Upper lobe of left lung (tissue), 6 donors: ENCODE measurements at regions not wholly inside any gene's neighbourhood (a gene's known extent, or its start where the extent isn't known, plus 50 kb on each side); places are given as distances from the start of the nearest gene placed in this dataset.

ENCODE experiments used
- ATAC-seq, 2 donors: fragments of 200-7000 bp; cut with Tn5 transposase; one replicate each; pipeline ENCODE4 v1.9.1; 2022; ENCODE audit warnings: mild to moderate bottlenecking in 2 of 2, moderate library complexity in 2 of 2; ENCODE audit not compliant: low FRiP score in 2 of 2
- DNase-seq, 2 donors: peaks; one replicate each; pipeline ENCODE4 v3.0.0-alpha.2; 2019 to 2020
- H3K27ac ChIP-seq, 4 donors: fragments of 200-600 bp; sonication (generic); one replicate each; pipeline ENCODE4 v1.5.1; 2016 to 2019
- H3K27me3 ChIP-seq, 4 donors: fragments of 200-600 bp; sonication (generic); one replicate each; pipeline ENCODE4 v1.5.1; 2017 to 2019
- H3K36me3 ChIP-seq, 4 donors: fragments of 200-600 bp; sonication (generic); one replicate each; pipeline ENCODE4 v1.5.1; 2016 to 2019
- H3K4me1 ChIP-seq, 4 donors: fragments of 200-600 bp; sonication (generic); one replicate each; pipeline ENCODE4 v1.5.1; 2018 to 2019
- H3K4me3 ChIP-seq, 4 donors: fragments of 200-600 bp; sonication (generic); one replicate each; pipeline ENCODE4 v1.5.1; 2017 to 2019; ENCODE audit warnings: mild to moderate bottlenecking in 2 of 4, moderate library complexity in 1 of 4
- H3K9me3 ChIP-seq, 4 donors: fragments of 200-600 bp; sonication (generic); one replicate each; pipeline ENCODE4 v1.5.1; 2018 to 2019
- EP300 ChIP-seq, 4 donors: sonication (generic); formaldehyde crosslinking; IDR thresholded peaks; one replicate each; pipeline ENCODE4 v1.5.1; 2017; ENCODE audit warnings: antibody characterized with exemption in 4 of 4, control low read depth in 2 of 4
- POLR2A ChIP-seq, 4 donors: fragments of 450-650 bp; IDR thresholded peaks; one replicate each; pipeline ENCODE4 v1.5.1; 2016 to 2017; ENCODE audit warnings: antibody characterized with exemption in 4 of 4, mild to moderate bottlenecking in 2 of 4
- POLR2AphosphoS5 ChIP-seq, 2 donors: sonication (generic); formaldehyde crosslinking; IDR thresholded peaks; one replicate each; pipeline ENCODE4 v1.5.1; 2017; ENCODE audit warnings: antibody characterized with exemption in 2 of 2
- WGBS, 2 donors: methylation state at CpG; one replicate each; pipeline ENCODE4 v1.1.5; 2017 to 2018; 5-methylcytosine and 5-hydroxymethylcytosine counted together
- TF ChIP-seq, protein P1 (sequence below), 6 experiments: fragments of 450-650 bp in 4 of 6; fragments of 200-600 bp in 2 of 6; sonication (generic) in 2 of 6; IDR thresholded peaks; one replicate each; pipeline ENCODE4 v1.5.1; 2016 to 2019; ENCODE audit warnings: antibody characterized with exemption in 6 of 6
- donor health status: DM: no; HTN: no; CAD: no; lungs with moderate emphysema.
- donor health status: DM: no; HTN: yes; CAD: no; lungs with severe emphysema.

DNA sequence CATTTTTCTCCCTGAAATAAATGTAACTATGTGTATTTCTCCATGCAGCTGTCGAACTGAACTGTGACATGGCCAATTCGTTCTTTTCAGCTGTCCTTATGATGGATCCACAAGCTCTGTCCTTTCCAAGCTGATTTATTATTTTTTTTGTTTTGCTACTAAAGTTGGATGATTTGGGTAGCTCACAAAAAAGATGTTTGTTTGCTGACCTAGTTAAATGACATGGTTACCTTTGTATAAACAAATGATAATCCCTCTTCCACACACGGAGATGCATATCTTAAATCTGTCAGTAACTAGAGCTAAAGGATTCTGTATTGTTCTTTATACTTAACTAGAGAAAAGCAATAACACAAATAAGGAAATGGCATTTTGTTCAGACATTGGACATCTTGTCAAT lies 884.3 kb upstream of the PCDH20 start:
- H3K27me3 ChIP-seq: no peaks in the 10 kb centered on the region
- no peak overlapping the region for H3K27ac ChIP-seq
- H3K9me3 ChIP-seq: no peaks in the 10 kb centered on the region
- H3K4me1 ChIP-seq: no peaks in the 10 kb centered on the region
- DNase-seq (no peak), ATAC-seq (no peak)
- H3K4me3 ChIP-seq: no peak overlapping the region
- H3K36me3 ChIP-seq: no peaks in the 10 kb centered on the region
- 41 to 56% methylated on average over 3 of the region's 3 CpGs for WGBS, 2 donors
- no peak for TF ChIP-seq POLR2AphosphoS5 (IDR thresholded peaks at IDR 0.05)
- TF ChIP-seq, protein P1, sequence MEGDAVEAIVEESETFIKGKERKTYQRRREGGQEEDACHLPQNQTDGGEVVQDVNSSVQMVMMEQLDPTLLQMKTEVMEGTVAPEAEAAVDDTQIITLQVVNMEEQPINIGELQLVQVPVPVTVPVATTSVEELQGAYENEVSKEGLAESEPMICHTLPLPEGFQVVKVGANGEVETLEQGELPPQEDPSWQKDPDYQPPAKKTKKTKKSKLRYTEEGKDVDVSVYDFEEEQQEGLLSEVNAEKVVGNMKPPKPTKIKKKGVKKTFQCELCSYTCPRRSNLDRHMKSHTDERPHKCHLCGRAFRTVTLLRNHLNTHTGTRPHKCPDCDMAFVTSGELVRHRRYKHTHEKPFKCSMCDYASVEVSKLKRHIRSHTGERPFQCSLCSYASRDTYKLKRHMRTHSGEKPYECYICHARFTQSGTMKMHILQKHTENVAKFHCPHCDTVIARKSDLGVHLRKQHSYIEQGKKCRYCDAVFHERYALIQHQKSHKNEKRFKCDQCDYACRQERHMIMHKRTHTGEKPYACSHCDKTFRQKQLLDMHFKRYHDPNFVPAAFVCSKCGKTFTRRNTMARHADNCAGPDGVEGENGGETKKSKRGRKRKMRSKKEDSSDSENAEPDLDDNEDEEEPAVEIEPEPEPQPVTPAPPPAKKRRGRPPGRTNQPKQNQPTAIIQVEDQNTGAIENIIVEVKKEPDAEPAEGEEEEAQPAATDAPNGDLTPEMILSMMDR (IDR thresholded peaks at IDR 0.05): no peak
- no peak for TF ChIP-seq EP300 (IDR thresholded peaks at IDR 0.05)
- TF ChIP-seq POLR2A (IDR thresholded peaks at IDR 0.05): no peak

DNA sequence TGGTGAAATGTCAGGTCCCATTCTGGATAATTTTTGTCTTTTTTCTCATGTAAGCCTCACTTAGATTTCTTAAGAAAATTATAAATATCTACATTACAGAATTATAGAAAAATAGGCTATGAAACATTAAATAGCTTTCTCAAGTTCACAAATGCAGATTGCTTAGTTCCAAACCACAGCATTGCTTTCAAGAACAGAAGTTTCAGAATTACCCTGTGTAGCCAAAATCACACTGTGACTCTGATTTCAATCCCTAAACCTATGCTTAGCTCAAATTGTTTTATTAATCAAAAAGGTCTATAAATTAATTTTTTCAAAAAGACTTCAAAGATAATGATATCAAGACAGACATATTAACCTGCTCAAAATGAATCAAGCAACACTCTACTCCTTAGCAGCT lies 881.2 kb upstream of the PCDH20 start:
- ATAC-seq (no peak), DNase-seq (no peak)
- no peaks in the 10 kb centered on the region for H3K9me3 ChIP-seq
- no peak for TF ChIP-seq EP300 (IDR thresholded peaks at IDR 0.05)
- TF ChIP-seq, protein P1 (IDR thresholded peaks at IDR 0.05): no peak
- TF ChIP-seq POLR2A (IDR thresholded peaks at IDR 0.05): no peak
- no peak for TF ChIP-seq POLR2AphosphoS5 (IDR thresholded peaks at IDR 0.05)
- no peaks in the 10 kb centered on the region for H3K4me1 ChIP-seq
- H3K27me3 ChIP-seq: no peaks in the 10 kb centered on the region
- H3K27ac ChIP-seq: no peak overlapping the region
- H3K36me3 ChIP-seq: no peaks in the 10 kb centered on the region
- no peak overlapping the region for H3K4me3 ChIP-seq

DNA sequence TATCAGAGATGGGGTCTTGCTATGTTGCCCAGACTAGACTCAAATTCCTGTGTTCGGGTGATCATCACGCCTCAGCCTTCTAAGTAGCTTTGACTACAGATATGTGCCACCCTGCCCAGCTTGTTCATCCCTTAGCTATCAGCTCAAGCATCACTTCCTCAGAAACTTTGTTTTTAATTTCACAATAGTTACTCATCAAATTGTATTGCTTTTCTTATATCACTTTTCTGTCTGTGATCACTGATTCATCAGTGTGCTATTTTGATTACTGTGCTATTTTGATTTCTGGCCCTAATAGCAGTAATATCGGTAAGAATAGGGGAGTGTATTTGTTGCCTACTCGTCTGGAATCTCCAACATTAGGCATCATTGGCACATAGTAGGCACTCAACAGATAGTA lies 878.6 kb upstream of the PCDH20 start:
- Histone ChIP-seq H3K9me3 (no peaks in the 10 kb centered on the region), H3K4me1 (no peaks in the 10 kb centered on the region), H3K4me3 (no peak overlapping the region), H3K27me3 (no peaks in the 10 kb centered on the region), H3K27ac (no peak overlapping the region), H3K36me3 (no peaks in the 10 kb centered on the region)
- WGBS, 2 donors: 69 to 80% methylated on average over 4 of the region's 4 CpGs
- ATAC-seq: no peak
- TF ChIP-seq POLR2AphosphoS5 (IDR thresholded peaks at IDR 0.05) (no peak), POLR2A (IDR thresholded peaks at IDR 0.05) (no peak), EP300 (IDR thresholded peaks at IDR 0.05) (no peak)
- TF ChIP-seq, protein P1 (IDR thresholded peaks at IDR 0.05): no peak
- DNase-seq: no peak

DNA sequence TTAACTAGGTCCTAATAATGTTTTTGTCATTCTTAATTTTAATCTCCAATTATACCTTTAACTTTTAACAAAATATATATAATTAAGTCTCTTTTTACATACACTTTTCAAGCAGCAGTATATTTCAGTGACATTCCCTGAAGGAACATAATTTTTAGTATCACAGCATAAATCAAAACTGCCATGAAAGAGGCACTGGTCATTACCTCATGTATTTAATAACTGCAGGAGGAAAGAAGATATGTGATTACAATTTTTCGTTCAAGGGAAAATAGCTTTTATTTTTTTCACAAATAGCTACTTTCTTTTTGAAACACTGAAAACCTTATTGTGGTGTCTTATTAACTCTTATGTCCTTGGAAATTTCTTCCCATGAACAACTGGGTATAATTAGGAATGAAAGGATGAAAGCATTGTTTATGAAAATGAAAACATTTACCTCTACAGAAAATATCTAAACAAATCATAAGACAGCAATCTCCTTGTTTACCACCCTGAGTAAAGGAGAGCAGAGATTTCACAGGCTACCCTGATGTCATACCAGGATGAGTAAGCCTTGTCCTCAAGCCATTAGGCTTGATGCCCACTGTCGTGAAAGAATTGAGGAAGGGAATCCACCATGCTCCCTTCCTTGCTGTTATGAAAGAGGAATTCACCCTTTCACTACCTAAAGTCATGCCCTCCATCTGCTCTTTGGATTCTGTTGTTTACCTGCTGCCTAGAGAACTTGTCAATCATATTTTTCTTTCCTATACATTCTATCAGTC lies 877.2 kb upstream of the PCDH20 start:
- ATAC-seq: no peak
- no peak overlapping the region for H3K27ac ChIP-seq
- 59 to 63% methylated on average over 2 of the region's 2 CpGs for WGBS, 2 donors
- H3K4me3 ChIP-seq: no peak overlapping the region
- no peak for DNase-seq
- TF ChIP-seq, protein P1 (IDR thresholded peaks at IDR 0.05): no peak
- TF ChIP-seq POLR2A (IDR thresholded peaks at IDR 0.05) (no peak), EP300 (IDR thresholded peaks at IDR 0.05) (no peak), POLR2AphosphoS5 (IDR thresholded peaks at IDR 0.05) (no peak)
- H3K36me3 ChIP-seq: no peaks in the 10 kb centered on the region
- H3K27me3 ChIP-seq: no peaks in the 10 kb centered on the region
- no peaks in the 10 kb centered on the region for H3K4me1 ChIP-seq
- no peaks in the 10 kb centered on the region for H3K9me3 ChIP-seq

DNA sequence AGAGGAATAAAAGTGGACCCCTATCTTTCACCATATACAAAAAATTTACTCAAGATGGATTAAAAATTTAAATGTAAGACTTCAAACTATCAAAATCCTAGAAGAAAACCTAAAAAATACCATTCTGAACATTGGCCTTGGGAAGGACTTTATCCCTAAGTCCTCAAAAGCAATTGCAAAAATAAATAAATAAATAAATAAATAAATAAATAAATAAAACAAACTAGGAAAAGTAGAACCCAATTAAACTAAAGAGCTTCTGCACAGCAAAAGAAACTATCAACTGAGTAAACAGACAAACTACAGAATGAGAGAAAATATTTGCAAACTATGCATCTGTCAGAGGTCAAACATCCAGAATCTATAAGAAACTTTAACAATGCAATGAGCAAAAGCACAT lies 874.9 kb upstream of the PCDH20 start:
- Histone ChIP-seq H3K36me3 (no peaks in the 10 kb centered on the region), H3K4me3 (no peak overlapping the region), H3K9me3 (no peaks in the 10 kb centered on the region), H3K27ac (no peak overlapping the region), H3K4me1 (no peaks in the 10 kb centered on the region), H3K27me3 (no peaks in the 10 kb centered on the region)
- no peak for DNase-seq
- no peak for TF ChIP-seq EP300 (IDR thresholded peaks at IDR 0.05)
- no peak for TF ChIP-seq POLR2AphosphoS5 (IDR thresholded peaks at IDR 0.05)
- TF ChIP-seq, protein P1 (IDR thresholded peaks at IDR 0.05): no peak
- TF ChIP-seq POLR2A (IDR thresholded peaks at IDR 0.05): no peak
- no peak for ATAC-seq
